Suprapubic skin (tissue), 4 donors: ENCODE measurements at regions not wholly inside any gene's neighbourhood (a gene's known extent, or its start where the extent isn't known, plus 50 kb on each side); places are given as distances from the start of the nearest gene placed in this dataset.

Experiments
- DNase-seq, 2 donors: peaks; one replicate each; pipeline ENCODE4 v3.0.0-alpha.2; 2019; ENCODE audit warnings: low spot score in 2 of 2
- H3K27ac ChIP-seq: fragments of 200-600 bp; sonication (generic); one replicate; pipeline ENCODE4 v1.5.1; 2019
- H3K27me3 ChIP-seq: fragments of 200-600 bp; sonication (generic); one replicate; pipeline ENCODE4 v1.5.1; 2019
- H3K36me3 ChIP-seq: fragments of 200-600 bp; sonication (generic); one replicate; pipeline ENCODE4 v1.5.1; 2019
- H3K4me1 ChIP-seq: fragments of 200-600 bp; sonication (generic); one replicate; pipeline ENCODE4 v1.5.1; 2019
- H3K4me3 ChIP-seq: fragments of 200-600 bp; sonication (generic); one replicate; pipeline ENCODE4 v1.5.1; 2019; ENCODE audit warnings: mild to moderate bottlenecking
- H3K9me3 ChIP-seq: fragments of 200-600 bp; sonication (generic); one replicate; pipeline ENCODE4 v1.5.1; 2019
- EP300 ChIP-seq: sonication (generic); formaldehyde crosslinking; IDR thresholded peaks from one replicate; pipeline ENCODE4 v1.6.1; 2017; ENCODE audit warnings: antibody characterized with exemption
- POLR2A ChIP-seq, 2 donors: fragments of 450-650 bp; IDR thresholded peaks; one replicate each; pipeline ENCODE4 v1.6.1; 2017; ENCODE audit warnings: antibody characterized with exemption in 2 of 2, mild to moderate bottlenecking in 2 of 2, moderate library complexity in 2 of 2
- POLR2AphosphoS5 ChIP-seq, 3 donors: sonication (generic); formaldehyde crosslinking; IDR thresholded peaks; one replicate each; pipeline ENCODE4 v1.6.1; 2017; ENCODE audit warnings: antibody characterized with exemption in 3 of 3
- WGBS: methylation state at CpG from one replicate; pipeline ENCODE4 v1.1.5; 2018; 5-methylcytosine and 5-hydroxymethylcytosine counted together
- TF ChIP-seq, protein P1 (sequence below), 2 donors: fragments of 200-600 bp in 1 of 2; fragments of 450-650 bp in 1 of 2; sonication (generic) in 1 of 2; IDR thresholded peaks; one replicate each; pipeline ENCODE4 v1.5.1; 2016 to 2019; ENCODE audit warnings: antibody characterized with exemption in 2 of 2, mild to moderate bottlenecking in 1 of 2, moderate library complexity in 1 of 2

DNA sequence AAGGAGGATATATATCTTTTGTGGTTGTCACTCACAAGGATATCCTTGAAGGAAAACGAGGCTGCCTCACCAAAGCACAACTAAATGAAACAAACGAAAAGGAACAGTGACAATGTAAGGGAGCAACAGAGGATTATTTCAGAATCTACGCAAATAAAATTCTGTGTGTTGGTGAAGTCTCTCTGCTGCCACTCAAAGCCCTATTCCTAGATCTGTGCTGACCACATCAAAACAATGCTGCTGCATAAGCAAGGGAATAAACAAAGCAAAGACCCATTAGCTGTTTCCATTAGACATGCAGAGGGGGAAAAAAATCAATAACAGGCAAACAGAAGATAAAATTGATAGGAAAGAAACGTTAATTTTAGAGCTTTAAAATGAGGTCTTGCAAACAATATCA, 204.4 kb downstream of the MZT1 start:
- H3K27me3 ChIP-seq: no peaks in the 10 kb centered on the region
- WGBS: 73% methylated on average over 4 of the region's 4 CpGs
- no peaks in the 10 kb centered on the region for H3K9me3 ChIP-seq
- no peak for TF ChIP-seq POLR2A (IDR thresholded peaks at IDR 0.05)
- TF ChIP-seq EP300: no peak
- TF ChIP-seq, protein P1, sequence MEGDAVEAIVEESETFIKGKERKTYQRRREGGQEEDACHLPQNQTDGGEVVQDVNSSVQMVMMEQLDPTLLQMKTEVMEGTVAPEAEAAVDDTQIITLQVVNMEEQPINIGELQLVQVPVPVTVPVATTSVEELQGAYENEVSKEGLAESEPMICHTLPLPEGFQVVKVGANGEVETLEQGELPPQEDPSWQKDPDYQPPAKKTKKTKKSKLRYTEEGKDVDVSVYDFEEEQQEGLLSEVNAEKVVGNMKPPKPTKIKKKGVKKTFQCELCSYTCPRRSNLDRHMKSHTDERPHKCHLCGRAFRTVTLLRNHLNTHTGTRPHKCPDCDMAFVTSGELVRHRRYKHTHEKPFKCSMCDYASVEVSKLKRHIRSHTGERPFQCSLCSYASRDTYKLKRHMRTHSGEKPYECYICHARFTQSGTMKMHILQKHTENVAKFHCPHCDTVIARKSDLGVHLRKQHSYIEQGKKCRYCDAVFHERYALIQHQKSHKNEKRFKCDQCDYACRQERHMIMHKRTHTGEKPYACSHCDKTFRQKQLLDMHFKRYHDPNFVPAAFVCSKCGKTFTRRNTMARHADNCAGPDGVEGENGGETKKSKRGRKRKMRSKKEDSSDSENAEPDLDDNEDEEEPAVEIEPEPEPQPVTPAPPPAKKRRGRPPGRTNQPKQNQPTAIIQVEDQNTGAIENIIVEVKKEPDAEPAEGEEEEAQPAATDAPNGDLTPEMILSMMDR (IDR thresholded peaks at IDR 0.05): no peak
- TF ChIP-seq POLR2AphosphoS5 (IDR thresholded peaks at IDR 0.05): no peak
- no peak overlapping the region for H3K4me3 ChIP-seq
- no peaks in the 10 kb centered on the region for H3K4me1 ChIP-seq
- DNase-seq: no peak
- no peaks in the 10 kb centered on the region for H3K36me3 ChIP-seq
- no peak overlapping the region for H3K27ac ChIP-seq

DNA sequence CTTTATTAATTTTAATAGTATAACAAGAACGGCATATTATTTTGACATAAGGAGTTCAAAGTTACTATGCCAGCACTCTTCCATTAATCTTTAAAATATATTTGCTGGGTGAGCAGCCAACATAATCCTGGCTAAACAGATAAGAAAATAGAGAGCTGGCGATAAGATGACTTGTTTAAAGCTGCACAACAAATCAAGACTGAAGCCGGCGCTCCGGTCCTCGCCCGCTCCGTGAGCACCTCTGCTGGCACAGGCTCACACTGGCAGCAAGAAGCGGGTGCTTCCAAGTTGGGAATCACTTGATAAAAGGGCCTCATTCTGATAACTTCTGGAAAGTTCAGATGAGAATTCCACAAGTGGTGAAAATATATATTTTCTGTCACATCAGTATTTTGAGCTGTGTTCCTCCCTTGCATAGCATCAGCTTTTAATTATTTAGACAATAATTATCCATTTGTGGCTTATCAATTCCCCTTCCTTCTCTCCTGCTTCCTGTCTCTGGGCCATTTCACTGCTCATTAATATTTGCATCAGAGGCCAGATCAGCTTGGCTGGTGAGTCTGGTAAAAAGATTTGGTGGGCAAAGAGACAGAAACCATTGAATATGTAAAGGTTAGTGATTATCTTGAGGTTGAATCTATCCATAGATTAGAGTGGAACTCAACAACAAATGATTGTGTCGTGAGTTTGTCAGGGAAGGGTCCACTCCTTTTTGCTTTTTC, 205.3 kb downstream of the MZT1 start:
- H3K36me3 ChIP-seq: no peaks in the 10 kb centered on the region
- TF ChIP-seq POLR2A (IDR thresholded peaks at IDR 0.05) (no peak), POLR2AphosphoS5 (IDR thresholded peaks at IDR 0.05) (no peak), EP300 (no peak)
- TF ChIP-seq, protein P1 (IDR thresholded peaks at IDR 0.05): no peak
- no peak for DNase-seq
- no peaks in the 10 kb centered on the region for H3K4me1 ChIP-seq
- H3K4me3 ChIP-seq: no peak overlapping the region
- no peaks in the 10 kb centered on the region for H3K27me3 ChIP-seq
- no peaks in the 10 kb centered on the region for H3K9me3 ChIP-seq
- H3K27ac ChIP-seq: no peak overlapping the region
- WGBS: 44% methylated on average over 10 of the region's 10 CpGs

DNA sequence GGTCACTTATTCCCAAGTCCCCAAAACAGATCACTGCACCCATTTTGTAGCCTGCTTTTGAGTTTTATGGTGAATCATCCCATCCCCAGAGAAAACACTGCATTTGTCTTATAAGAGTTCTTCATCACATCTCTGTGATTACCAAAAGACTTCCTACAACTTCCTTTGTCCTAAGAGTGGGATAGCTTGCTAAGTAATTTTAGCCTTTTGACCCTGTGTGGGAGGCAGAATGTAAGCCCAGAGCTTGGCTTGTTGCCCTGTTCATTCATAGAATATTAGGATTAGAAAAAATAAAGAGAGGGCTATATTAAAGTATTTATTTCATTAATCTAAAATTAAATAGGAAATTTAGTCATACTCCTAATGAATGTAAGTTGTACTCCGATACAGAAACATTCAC, 213.3 kb downstream of the MZT1 start:
- TF ChIP-seq EP300 (no peak), POLR2AphosphoS5 (IDR thresholded peaks at IDR 0.05) (no peak), POLR2A (IDR thresholded peaks at IDR 0.05) (no peak)
- TF ChIP-seq, protein P1 (IDR thresholded peaks at IDR 0.05): no peak
- no peaks in the 10 kb centered on the region for H3K36me3 ChIP-seq
- H3K27me3 ChIP-seq: no peaks in the 10 kb centered on the region
- H3K27ac ChIP-seq: no peak overlapping the region
- H3K4me1 ChIP-seq: no peaks in the 10 kb centered on the region
- 0% methylated on average over 1 of the region's 1 CpG for WGBS
- H3K4me3 ChIP-seq: no peak overlapping the region
- DNase-seq: no peak
- no peaks in the 10 kb centered on the region for H3K9me3 ChIP-seq

DNA sequence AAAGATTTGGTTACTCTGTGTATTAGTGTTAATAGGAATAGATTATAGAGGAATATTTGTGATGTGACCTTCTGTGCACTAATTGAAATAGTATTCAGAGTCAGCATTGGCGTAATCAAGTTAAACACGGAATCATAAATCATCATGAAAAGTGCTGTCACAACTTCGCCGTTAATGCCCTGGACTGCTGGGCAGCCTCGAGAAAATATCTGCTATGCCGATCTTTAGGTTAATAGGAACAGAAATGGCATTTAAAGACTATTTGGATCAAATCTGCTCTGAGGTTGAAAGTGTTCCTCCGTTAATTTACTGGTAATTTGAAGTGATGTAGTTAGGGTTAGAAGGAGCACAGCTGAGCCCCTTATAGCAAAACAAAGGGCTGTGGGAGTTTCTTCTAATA, 219.0 kb downstream of the MZT1 start:
- no peaks in the 10 kb centered on the region for H3K27me3 ChIP-seq
- DNase-seq: no peak
- TF ChIP-seq POLR2AphosphoS5 (IDR thresholded peaks at IDR 0.05): no peak
- no peak overlapping the region for H3K27ac ChIP-seq
- H3K36me3 ChIP-seq: no peaks in the 10 kb centered on the region
- no peaks in the 10 kb centered on the region for H3K9me3 ChIP-seq
- H3K4me1 ChIP-seq: no peaks in the 10 kb centered on the region
- 56% methylated on average over 7 of the region's 7 CpGs for WGBS
- no peak overlapping the region for H3K4me3 ChIP-seq

DNA sequence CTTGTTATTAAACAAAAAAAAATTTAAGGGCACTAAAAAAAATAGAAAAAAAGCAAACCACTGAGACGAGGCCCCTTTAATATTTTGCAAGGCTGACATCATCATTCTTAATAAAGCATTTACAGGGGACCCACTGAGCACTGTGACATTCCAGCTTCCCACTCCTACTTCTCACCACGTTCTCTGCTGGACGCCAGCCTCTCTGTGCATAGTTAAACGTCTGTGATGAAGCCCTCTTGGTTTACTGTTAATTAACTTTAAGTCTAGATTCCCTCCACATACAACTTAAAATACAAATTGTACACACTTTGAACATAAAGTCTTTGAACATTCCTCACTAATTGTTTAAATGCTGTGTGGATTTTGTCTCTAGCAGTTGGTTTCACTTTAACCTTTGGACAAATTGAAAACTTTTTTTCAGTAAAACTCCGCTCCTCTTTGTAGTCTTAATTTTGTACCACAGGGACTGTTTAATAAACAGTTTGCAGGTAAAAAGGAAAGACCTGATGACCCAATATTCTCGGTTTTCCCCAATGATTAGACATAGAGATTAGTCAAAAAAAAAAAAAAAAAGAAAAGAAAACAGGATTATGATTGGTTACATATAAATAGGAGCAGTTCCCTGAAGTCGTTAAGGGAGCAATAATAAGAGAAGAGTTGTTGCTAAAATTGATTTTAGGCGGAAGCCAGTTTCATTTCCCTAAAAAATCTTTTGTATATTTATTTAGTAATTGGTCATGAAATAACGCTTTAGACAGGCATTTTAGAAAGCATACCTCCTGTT, 219.8 kb downstream of the MZT1 start:
- WGBS: 47% methylated on average over 9 of the region's 9 CpGs
- TF ChIP-seq POLR2A (IDR thresholded peaks at IDR 0.05) (no peak), POLR2AphosphoS5 (IDR thresholded peaks at IDR 0.05) (no peak), EP300 (no peak)
- TF ChIP-seq, protein P1 (IDR thresholded peaks at IDR 0.05): no peak
- H3K9me3 ChIP-seq: no peaks in the 10 kb centered on the region
- no peak overlapping the region for H3K27ac ChIP-seq
- DNase-seq: no peak
- no peaks in the 10 kb centered on the region for H3K36me3 ChIP-seq
- no peak overlapping the region for H3K4me3 ChIP-seq
- H3K4me1 ChIP-seq: no peaks in the 10 kb centered on the region
- no peaks in the 10 kb centered on the region for H3K27me3 ChIP-seq
